Parathyroid adenoma (tissue), 2 donors: ENCODE measurements at regions not wholly inside any gene's neighbourhood (a gene's known extent, or its start where the extent isn't known, plus 50 kb on each side); places are given as distances from the start of the nearest gene placed in this dataset.

Experiments
- H2AFZ ChIP-seq: fragments of 300-600 bp; sonication (generic); one replicate; pipeline ENCODE4 v1.7.0; 2017; ENCODE audit warnings: antibody characterized with exemption, mild to moderate bottlenecking
- H3K27ac ChIP-seq: fragments of 300-600 bp; sonication (generic); one replicate; pipeline ENCODE4 v1.7.0; 2017
- H3K27me3 ChIP-seq: fragments of 300-600 bp; sonication (generic); one replicate; pipeline ENCODE4 v1.7.0; 2017; ENCODE audit warnings: low read length; ENCODE audit not compliant: control insufficient read depth, insufficient read depth
- H3K36me3 ChIP-seq: fragments of 300-600 bp; sonication (generic); one replicate; pipeline ENCODE4 v1.7.0; 2017; ENCODE audit warnings: low read length; ENCODE audit not compliant: control insufficient read depth, insufficient read depth
- H3K4me1 ChIP-seq: fragments of 300-600 bp; sonication (generic); one replicate; pipeline ENCODE4 v1.7.0; 2017; ENCODE audit warnings: control low read depth
- H3K4me2 ChIP-seq: fragments of 300-600 bp; sonication (generic); one replicate; pipeline ENCODE4 v1.7.0; 2017; ENCODE audit warnings: low read length
- H3K4me3 ChIP-seq: fragments of 300-600 bp; sonication (generic); one replicate; pipeline ENCODE4 v1.7.0; 2017; ENCODE audit warnings: low read depth, low read length
- H3K79me2 ChIP-seq: fragments of 300-600 bp; sonication (generic); one replicate; pipeline ENCODE4 v1.7.0; 2017; ENCODE audit warnings: control low read depth
- H3K9ac ChIP-seq: fragments of 300-600 bp; sonication (generic); one replicate; pipeline ENCODE4 v1.7.0; 2017; ENCODE audit warnings: mild to moderate bottlenecking
- H3K9me3 ChIP-seq: fragments of 300-600 bp; sonication (generic); one replicate; pipeline ENCODE4 v1.7.0; 2017; ENCODE audit warnings: low read length; ENCODE audit not compliant: control insufficient read depth
- TF ChIP-seq, protein P1 (sequence below): fragments of 300-600 bp; sonication (generic); IDR thresholded peaks from one replicate; pipeline ENCODE4 v1.7.0; 2017; ENCODE audit warnings: antibody characterized with exemption, mild to moderate bottlenecking
- donor health status: primary hyperparathyroidism.

DNA sequence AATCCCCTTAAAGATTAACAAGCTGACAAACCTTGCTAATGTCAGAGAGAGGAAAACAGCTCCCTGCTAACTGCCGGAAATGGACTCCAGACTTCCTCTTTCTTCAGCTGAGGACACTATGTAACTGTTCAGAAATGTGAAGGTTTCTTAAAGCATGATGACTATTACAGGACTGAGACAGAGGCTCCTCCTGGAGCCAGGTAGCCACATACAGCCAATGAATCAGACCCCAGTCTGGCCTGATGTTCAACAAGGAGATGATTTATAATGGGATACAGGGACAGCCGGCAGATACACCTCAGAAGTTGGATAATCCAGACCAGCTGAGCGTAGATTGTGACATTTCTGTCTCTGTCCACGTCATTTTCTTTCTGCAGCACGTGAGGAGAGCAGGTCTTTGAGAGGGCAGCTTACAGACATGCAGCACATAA, 216.2 kb downstream of the HS3ST3A1 start:
- no peak overlapping the region for H3K27ac ChIP-seq
- no peak overlapping the region for H3K4me3 ChIP-seq
- TF ChIP-seq, protein P1, sequence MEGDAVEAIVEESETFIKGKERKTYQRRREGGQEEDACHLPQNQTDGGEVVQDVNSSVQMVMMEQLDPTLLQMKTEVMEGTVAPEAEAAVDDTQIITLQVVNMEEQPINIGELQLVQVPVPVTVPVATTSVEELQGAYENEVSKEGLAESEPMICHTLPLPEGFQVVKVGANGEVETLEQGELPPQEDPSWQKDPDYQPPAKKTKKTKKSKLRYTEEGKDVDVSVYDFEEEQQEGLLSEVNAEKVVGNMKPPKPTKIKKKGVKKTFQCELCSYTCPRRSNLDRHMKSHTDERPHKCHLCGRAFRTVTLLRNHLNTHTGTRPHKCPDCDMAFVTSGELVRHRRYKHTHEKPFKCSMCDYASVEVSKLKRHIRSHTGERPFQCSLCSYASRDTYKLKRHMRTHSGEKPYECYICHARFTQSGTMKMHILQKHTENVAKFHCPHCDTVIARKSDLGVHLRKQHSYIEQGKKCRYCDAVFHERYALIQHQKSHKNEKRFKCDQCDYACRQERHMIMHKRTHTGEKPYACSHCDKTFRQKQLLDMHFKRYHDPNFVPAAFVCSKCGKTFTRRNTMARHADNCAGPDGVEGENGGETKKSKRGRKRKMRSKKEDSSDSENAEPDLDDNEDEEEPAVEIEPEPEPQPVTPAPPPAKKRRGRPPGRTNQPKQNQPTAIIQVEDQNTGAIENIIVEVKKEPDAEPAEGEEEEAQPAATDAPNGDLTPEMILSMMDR, result no peak

DNA sequence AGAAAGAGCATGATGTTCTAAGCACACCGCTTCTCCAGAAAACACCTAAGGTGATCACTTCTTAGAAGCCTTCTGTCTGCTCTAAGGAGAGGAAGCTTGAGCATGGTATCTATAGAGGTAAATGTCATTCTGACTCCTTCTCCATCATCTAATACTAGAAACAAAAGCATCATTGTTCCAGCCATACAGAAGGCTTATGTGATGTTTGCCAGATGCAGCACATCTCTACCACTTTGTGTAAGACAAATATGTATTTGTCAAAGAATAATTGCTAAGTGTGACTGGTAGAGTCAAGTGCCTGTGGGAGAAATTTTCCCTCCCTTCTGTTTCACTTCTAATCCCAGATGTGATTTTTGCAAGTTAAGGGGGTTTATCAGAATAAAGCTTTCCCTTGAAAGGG, 217.1 kb downstream of the HS3ST3A1 start:
- TF ChIP-seq, protein P1, result no peak

More for the DNA sequence above, 216.2 kb downstream of the HS3ST3A1 start:
- no peaks in the 10 kb centered on the region for H3K9me3 ChIP-seq
- H3K4me1 ChIP-seq, result no peaks in the 10 kb centered on the region
- H2AFZ ChIP-seq, result no peak overlapping the region
- H3K4me2 ChIP-seq, result no peak overlapping the region
- H3K79me2 ChIP-seq, result no peaks in the 10 kb centered on the region
- H3K36me3 ChIP-seq, result no peaks in the 10 kb centered on the region
- no peak overlapping the region for H3K9ac ChIP-seq
- no peaks in the 10 kb centered on the region for H3K27me3 ChIP-seq

DNA sequence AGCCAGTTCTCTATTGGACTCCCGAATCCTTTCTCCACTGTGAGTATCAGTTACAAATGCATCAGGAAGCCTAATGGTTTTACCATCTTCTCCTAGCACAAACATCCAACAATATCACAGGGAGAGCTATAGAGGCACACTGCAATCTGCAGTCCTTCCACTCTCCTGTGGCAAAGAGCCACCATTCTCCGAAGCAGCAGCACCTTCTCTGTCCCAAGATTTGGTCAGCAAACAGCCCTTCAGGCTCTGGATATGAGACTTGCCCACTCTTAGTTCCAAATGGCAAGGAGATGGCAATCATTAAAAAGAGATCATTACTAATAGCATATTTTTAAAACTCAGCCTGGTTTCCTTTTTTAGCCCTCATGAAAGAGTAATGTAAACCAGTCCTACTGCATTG, 223.4 kb downstream of the HS3ST3A1 start:
- Histone ChIP-seq H3K36me3 (no peaks in the 10 kb centered on the region), H2AFZ (peak overlapping the region; percentile 5), H3K9me3 (no peaks in the 10 kb centered on the region), H3K4me1 (no peaks in the 10 kb centered on the region), H3K27me3 (no peaks in the 10 kb centered on the region), H3K9ac (no peak overlapping the region), H3K4me3 (no peak overlapping the region), H3K27ac (no peak overlapping the region), H3K4me2 (no peak overlapping the region), H3K79me2 (no peaks in the 10 kb centered on the region)
- TF ChIP-seq, protein P1, result no peak

More for the DNA sequence above, 217.1 kb downstream of the HS3ST3A1 start:
- Histone ChIP-seq H3K79me2 (no peaks in the 10 kb centered on the region), H2AFZ (no peak overlapping the region), H3K27me3 (no peaks in the 10 kb centered on the region), H3K36me3 (no peaks in the 10 kb centered on the region), H3K9ac (no peak overlapping the region), H3K4me3 (no peak overlapping the region), H3K27ac (no peak overlapping the region), H3K4me1 (no peaks in the 10 kb centered on the region), H3K4me2 (no peak overlapping the region), H3K9me3 (no peaks in the 10 kb centered on the region)

DNA sequence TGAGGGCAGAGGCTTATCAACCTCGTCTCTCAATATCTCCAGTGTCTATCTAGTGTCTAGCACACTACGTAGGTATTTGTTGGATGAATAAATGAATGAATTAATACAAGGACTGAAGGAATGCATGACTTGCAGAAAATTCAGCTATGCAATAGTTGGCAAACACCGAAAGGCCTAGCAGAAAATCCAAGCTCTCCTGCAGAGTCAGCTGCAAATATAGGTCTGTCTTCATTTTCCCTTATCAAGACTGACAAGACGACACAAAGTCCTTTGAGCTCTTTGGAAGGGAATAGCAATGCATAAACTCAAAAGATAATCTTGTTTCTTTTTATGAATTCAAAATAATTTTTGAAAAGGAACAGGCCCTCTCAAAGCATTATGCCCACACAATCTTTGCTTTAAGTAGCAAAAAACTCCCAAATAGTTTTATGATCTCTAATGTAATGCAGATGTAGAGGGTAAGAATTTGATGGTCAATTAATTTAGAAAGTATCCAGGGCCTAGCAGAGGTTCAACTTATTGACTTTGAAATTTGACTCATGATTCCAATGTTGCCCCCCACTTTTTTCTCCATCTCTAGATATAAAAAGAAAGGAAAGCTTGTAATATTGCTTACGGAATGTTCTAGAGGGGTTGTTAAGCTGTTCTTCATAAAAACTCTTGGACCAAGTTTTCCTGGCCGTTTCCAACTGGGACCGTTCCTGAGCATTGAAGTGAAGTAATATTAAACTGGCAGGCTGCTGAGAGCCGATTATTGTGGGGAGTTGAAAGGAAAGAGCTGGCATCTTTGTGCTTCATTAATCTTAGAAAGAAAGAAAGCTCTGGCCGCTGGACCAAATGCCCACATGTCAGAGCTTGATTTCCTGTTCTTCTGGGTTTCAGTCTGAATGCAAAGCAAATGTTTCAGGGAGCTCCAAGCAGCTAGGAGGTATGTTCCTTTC, 227.3 kb downstream of the HS3ST3A1 start:
- H2AFZ ChIP-seq, result no peak overlapping the region
- H3K4me1 ChIP-seq, result no peaks in the 10 kb centered on the region
- H3K9me3 ChIP-seq, result no peaks in the 10 kb centered on the region
- H3K9ac ChIP-seq, result no peak overlapping the region
- H3K36me3 ChIP-seq, result no peaks in the 10 kb centered on the region
- TF ChIP-seq, protein P1, result no peak
- H3K4me3 ChIP-seq, result no peak overlapping the region
- no peaks in the 10 kb centered on the region for H3K27me3 ChIP-seq
- H3K79me2 ChIP-seq, result no peaks in the 10 kb centered on the region
- H3K27ac ChIP-seq, result no peak overlapping the region
- no peak overlapping the region for H3K4me2 ChIP-seq

DNA sequence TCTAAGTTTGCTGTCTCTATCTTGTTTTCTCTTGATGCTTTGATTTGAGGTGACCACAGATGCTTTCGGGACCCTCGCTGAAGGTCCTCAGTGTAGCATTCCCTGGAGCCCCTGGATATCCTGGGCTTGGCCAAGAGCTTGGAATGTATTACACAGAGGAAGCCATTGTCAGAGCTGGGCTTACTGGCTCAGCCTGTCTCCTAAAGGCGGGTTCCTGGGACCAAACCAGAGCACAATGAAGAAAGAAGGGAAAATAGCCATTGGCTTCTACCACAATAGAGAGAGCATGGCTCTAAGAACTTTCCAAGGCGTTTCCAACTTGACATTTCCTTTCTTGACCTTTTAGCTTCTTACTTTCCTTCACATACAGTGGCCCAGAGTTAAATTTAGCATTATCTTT, 229.3 kb downstream of the HS3ST3A1 start:
- Histone ChIP-seq H3K4me1 (no peaks in the 10 kb centered on the region), H3K4me2 (no peak overlapping the region), H3K36me3 (no peaks in the 10 kb centered on the region), H3K9me3 (no peaks in the 10 kb centered on the region), H3K79me2 (no peaks in the 10 kb centered on the region), H3K9ac (no peak overlapping the region), H2AFZ (no peak overlapping the region), H3K27ac (no peak overlapping the region), H3K27me3 (no peaks in the 10 kb centered on the region), H3K4me3 (no peak overlapping the region)
- TF ChIP-seq, protein P1, result no peak
